ENCODE measurements at regions not wholly inside any gene's neighbourhood (a gene's known extent, or its start where the extent isn't known, plus 50 kb on each side); places are given as distances from the start of the nearest gene placed in this dataset.
"Not testable (repeated sequence)": the region's sequence is repeated elsewhere in the genome, so short reads cannot be mapped to it uniquely, and the experiment has no call there.

DNA sequence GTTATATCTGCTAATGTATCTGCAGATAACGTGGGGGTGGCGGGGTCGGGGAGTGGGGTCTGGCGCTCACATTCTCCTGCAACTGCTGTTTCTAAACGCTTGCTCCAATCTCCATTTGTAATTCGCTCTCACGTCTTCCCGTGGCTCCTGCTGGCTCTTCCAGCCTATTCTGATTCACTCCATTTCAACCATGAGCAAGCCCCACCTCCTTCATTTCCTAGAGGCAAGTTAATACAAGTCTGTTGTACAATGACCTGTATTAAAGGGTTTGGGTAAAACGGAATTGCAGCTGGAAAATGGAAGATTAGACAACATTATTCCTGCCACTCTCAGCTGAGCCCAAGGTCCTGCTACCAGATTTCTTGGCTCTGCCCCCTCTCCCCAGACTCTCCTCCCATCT, 132.3 kb downstream of the CSNK2A3 start:
- no peak for DNase-seq

GRCh38 chr11:11218629-11218986, 134.4 kb downstream of the CSNK2A3 start:
- peak; percentile 48 for DNase-seq

DNA sequence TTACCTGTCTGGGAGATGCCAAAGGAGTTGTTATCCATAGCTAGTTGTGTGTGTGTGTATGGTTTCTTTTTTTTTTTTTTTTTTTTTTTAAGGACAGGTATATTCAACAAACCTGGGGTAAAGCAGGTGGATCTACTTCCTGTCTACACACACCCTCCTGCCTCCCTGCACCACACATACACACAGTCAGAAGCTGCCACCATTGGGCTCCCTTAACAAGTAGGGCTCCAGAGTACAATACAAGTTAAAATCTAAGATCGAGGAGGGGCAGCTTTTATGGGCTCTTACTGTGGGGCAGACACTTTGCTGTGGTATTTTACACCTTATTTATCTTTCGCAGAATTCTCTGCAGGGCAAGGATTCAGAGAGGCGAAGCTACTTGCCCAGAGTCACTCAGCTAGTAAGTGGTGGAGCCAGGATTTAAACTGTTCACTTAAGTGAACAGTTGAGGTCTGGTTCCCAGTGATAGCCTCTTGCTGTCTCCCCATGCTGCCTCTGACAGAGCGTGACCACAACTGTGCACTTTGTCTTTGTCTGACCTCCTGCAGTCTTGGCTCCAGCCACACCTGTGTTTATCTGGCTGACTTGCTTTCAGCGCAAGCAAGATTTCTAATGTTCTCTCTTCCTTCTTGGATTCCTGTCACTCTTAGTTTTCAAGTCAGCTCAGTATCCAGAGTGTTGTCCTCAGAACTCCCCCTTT, 135.0 kb downstream of the CSNK2A3 start:
- DNase-seq = no peak

- DNase-seq = no peak
Observed at GRCh38 chr11:11217289-11217928, 135.6 kb downstream of the CSNK2A3 start.

- no peak for DNase-seq
Observed at GRCh38 chr11:11215944-11216343, 137.1 kb downstream of the CSNK2A3 start.

DNA sequence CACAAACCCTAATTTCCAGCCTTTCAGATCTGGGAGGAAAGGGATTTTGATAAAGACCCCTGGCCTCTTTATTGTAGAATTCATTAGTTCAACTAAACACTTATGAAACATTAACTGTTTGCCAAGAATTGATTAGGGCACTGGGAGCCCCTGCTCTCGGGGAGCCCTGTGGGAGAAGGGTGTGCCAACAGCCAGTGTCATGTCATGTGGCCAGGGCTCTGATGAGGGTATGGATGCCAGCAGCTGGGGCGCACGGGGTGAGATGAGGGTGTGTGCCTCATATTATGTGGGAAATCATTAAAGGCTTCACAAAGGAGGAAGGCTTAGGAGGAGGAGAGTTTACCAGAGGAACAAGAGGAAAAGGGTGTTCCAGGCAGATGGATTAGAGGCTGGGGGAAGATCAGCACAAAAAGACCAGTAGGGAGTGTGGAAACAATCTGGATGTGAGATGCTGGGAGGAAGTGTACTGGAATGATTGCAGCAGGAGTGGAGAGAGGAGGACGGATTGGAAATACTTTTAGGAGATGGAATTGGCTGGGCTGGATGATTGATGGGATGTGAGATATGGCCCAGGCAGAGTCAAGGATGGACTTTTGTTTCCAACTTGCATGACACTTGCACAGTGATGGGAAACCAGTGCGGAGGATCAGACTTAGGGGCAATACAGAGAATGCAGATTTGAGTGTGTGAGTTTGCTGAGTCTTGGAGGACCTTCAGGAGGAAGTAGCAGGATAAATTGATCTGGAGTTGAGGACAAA, 137.8 kb downstream of the CSNK2A3 start:
- DNase-seq = no peak

DNA sequence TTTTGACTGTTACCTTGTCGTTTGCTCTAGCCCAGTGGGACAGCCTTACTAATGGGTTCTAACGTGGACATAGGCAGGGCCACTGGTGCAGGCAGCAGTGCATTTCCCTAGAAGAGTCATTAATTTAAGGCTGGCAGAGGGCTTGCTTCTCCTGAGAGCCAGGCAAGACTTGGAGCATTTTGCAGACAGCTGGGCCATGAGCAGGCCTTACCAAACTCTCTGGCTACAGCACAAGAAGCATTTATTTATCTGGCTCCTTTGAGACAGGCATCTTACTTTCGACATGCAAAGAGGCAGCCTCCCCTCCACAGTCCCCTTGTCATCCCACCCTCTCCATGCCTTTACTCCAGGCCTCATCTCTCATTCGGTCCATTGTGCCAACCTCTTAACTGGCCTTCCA, 139.9 kb downstream of the CSNK2A3 start:
- no peak for DNase-seq

- DNase-seq = peak; percentile 51
Observed at GRCh38 chr11:11211888-11212287, 141.2 kb downstream of the CSNK2A3 start.

DNA sequence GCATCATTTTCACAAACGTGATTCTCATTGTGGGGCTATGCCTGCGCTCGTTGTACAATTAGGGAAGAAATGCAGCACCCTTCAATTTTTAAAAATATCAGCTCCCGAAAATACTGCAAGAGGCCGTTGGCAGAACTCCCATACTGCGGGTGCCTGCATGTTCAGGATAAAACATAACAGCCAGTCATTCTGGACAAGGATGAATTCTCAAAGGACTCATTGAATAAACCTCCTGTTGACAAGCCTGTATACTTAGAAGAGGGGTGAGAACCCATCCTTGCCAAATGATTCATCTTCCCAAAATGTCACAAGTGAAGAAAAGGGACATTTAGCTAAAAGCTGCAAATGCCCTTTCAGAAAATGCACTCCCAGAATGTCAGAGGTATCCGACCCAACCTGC, 141.9 kb downstream of the CSNK2A3 start:
- no peak for DNase-seq

DNA sequence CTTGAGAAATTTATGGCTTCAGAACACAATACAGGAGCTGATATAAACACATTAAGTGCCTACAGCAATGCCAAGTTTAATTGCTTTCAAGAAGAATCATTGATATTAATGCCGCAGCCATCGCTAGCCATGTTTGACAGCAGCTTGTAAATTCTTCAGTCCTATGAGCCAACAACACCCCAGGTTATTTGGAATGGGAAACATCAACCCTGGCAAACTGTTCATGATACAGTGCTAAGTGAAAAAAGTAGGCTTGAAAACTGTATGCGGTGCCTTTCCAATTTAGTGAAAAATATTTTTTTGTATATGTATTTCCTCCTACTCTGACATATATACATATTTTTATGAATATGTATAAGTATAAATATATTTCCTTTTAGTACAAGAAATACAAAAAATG, 142.6 kb downstream of the CSNK2A3 start:
- no peak for DNase-seq

DNA sequence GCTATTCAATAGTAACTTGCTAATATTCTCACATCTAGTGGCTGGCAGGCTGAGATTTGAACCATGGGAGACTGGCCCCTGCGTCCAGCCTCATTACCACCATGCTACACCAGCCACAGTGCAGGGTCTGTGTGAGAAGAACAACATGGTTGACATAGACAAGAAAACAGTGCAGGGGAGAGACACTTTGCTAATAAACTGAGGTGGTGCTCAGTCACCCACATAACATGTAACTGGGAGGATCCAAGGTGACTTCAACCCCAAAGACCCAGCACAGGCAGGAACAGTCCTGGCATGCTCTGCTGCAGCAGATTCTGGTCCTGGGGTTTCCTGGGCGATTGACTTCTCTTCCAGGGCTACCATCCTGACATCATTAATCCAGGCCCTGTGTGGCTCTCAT, 143.1 kb downstream of the CSNK2A3 start:
- no peak for DNase-seq

DNA sequence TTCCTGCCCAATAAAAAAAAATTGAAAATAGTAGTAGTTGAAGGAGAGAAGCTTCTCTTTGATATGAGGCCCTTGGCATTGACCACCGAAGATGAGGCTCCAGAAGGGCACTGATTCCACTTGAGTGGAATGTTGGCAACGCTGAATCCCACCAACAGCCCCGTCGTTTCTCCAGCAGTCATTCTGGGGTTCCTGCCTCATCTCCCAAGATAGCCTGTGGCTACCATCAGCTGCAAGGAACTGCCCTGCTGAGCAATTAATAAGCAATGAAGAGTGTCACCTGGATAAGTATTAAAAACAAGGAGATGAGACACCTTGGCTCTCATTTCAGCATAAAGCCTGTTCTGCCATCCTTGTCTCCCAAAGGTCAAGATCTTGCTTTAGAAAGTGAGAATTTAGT, 144.1 kb downstream of the CSNK2A3 start:
- no peak for DNase-seq

- no peak for DNase-seq
Observed at GRCh38 chr11:11207428-11207827, 145.6 kb downstream of the CSNK2A3 start.

GRCh38 chr11:11206484-11206883, 146.6 kb downstream of the CSNK2A3 start:
- no peak for DNase-seq

GRCh38 chr11:11202885-11203284, 150.2 kb downstream of the CSNK2A3 start:
- DNase-seq = no peak

GRCh38 chr11:11201302-11201701, 151.7 kb downstream of the CSNK2A3 start:
- not testable (repeated sequence) for DNase-seq

GRCh38 chr11:11192541-11192940, 160.5 kb downstream of the CSNK2A3 start:
- DNase-seq = no peak

GRCh38 chr11:11189506-11189905, 163.5 kb downstream of the CSNK2A3 start:
- DNase-seq = peak; percentile 38

DNA sequence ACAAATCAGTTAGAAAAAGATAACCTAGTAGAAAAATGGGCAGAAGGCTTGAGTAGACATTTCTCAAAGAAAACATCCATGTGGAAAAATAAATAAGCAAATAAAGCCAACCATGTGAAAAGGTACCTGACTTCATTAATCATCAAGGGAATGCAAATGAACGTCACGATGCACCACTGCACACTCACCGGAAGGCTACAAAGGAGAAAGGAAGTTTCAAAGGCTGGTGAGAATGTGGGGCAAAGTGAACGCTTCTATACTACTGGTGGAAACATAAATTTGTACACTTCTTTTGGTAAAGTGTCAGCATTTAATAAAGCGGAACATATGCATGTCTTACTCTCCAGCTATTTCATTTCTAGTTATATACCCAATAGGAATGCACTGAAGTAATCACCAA, 166.8 kb downstream of the CSNK2A3 start:
- DNase-seq = no peak

DNA sequence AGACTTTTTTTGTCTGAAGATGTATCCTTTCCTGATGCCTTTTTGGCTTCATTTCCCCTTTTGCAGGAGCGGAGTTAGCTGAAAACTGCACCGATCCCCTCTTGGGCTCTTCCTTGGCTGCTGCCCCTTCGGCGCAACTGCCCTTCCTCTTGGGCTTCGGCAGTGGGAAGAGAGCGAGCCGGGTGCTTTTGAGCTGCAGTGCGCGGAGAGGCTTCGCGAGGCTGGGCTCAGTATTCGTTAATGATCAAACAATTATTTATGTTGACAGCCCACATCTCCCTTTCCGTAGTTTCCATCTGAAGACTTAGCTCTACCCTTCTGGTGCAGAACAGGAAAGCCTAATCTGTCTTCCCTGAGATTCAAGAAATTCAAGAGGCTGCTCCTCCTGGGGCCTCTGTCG, 170.8 kb downstream of the CSNK2A3 start:
- no peak for DNase-seq

DNA sequence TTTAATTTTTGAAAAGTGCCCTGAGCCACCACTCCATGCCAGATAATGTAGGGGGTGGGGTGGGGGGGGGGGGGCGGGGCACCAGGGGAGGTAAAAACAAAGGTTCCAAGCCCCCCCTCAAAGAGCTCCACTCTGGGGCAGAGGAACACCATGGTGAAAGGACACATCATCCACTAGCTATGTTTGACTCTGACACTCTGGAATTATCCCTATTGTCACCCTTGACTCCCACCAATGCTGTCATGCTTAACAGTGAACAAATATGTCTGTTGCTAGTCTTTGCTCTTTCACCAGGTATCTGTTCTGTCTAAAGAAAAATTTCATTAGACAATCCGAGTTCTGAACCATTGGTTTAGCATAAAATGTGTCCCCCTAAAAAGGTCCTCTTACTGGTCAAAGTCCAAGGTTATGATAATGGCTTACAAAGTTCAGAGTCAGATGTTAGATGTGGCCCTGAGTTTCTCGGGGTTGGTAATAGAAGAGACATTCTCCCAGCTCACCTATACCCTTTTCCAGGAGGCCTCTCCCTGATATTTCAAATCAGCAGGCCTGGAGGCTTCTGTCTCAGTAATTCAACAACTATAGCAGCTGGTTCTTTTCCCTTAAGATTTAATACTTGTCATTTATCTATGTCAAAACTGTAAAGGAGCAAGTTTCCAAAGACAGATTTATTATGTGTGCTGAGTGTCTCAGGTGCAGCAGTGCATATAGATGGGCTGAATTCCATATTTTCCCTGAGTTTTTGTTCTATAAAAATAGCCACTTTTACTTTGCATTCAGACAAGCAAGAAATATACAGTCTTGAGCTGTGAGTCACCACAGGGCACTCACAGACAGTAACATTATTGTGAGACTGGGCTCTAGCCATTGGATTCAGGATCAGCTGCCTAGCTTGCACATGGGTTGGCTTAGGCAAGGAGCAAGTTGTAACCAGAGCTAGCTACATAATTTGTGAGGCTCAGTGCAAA, 174.1 kb downstream of the CSNK2A3 start:
- DNase-seq = peak; percentile 84

GRCh38 chr11:11177156-11177808, 175.8 kb downstream of the CSNK2A3 start:
- no peak for DNase-seq

All from tongue (tissue), 1 donor.